SU-DHL-6 (cell line): ENCODE measurements at regions not wholly inside any gene's neighbourhood (a gene's known extent, or its start where the extent isn't known, plus 50 kb on each side); places are given as distances from the start of the nearest gene placed in this dataset.

Experiments used
- EZH2phosphoT487 ChIP-seq: fragments of 200-600 bp; sonication (generic), shearing (Covaris generic); conservative IDR thresholded peaks from 2 replicates; pipeline ENCODE4 v1.6.1; 2018; ENCODE audit warnings: mild to moderate bottlenecking, antibody characterized with exemption, low read length, moderate library complexity, mixed read lengths
- TF ChIP-seq, protein P1 (sequence below): fragments of 200-600 bp; sonication (generic); IDR thresholded peaks from one replicate; pipeline ENCODE4 v1.5.1; 2017; ENCODE audit warnings: antibody characterized with exemption, mild to moderate bottlenecking, low read length, moderate library complexity; ENCODE audit not compliant: insufficient read depth, poor library complexity, severe bottlenecking

GRCh38 chr20:24146231-24146634, 157.7 kb upstream of the GGTLC1 start:
- TF ChIP-seq, protein P1, sequence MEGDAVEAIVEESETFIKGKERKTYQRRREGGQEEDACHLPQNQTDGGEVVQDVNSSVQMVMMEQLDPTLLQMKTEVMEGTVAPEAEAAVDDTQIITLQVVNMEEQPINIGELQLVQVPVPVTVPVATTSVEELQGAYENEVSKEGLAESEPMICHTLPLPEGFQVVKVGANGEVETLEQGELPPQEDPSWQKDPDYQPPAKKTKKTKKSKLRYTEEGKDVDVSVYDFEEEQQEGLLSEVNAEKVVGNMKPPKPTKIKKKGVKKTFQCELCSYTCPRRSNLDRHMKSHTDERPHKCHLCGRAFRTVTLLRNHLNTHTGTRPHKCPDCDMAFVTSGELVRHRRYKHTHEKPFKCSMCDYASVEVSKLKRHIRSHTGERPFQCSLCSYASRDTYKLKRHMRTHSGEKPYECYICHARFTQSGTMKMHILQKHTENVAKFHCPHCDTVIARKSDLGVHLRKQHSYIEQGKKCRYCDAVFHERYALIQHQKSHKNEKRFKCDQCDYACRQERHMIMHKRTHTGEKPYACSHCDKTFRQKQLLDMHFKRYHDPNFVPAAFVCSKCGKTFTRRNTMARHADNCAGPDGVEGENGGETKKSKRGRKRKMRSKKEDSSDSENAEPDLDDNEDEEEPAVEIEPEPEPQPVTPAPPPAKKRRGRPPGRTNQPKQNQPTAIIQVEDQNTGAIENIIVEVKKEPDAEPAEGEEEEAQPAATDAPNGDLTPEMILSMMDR, result no peak
- no peak for TF ChIP-seq EZH2phosphoT487
